ENCODE measurements at regions not wholly inside any gene's neighbourhood (a gene's known extent, or its start where the extent isn't known, plus 50 kb on each side); places are given as distances from the start of the nearest gene placed in this dataset.

GRCh38 chrX:39596437-39596836 lies 501.3 kb downstream of the BCOR start:
- TF ChIP-seq CTCF (IDR thresholded peaks at IDR 0.05) (no peak), POLR2A (IDR thresholded peaks at IDR 0.05) (no peak)

All from body of pancreas (tissue), 4 donors.